ENCODE measurements at regions not wholly inside any gene's neighbourhood (a gene's known extent, or its start where the extent isn't known, plus 50 kb on each side); places are given as distances from the start of the nearest gene placed in this dataset.

- DNase-seq (ENCODE audit: low read depth, low spot score), result peak; percentile 44
Observed at GRCh38 chr10:117936141-117936540, 110.6 kb downstream of the RAB11FIP2 start.

GRCh38 chr10:117936566-117936965, 110.2 kb downstream of the RAB11FIP2 start:
- CTCF ChIA-PET, result no interaction called here
- no peak overlapping the region for H3K4me3 ChIP-seq (ENCODE audit: low read depth, low read length)
- POLR2A ChIA-PET, result no interaction called here
- TF ChIP-seq CTCF (IDR thresholded peaks at IDR 0.05; ENCODE audit: insufficient read depth, low read length, missing control alignments), result no peak
- no peak for DNase-seq (ENCODE audit: low read depth, low spot score)

More at GRCh38 chr10:117936141-117936540, 110.6 kb downstream of the RAB11FIP2 start:
- TF ChIP-seq CTCF (IDR thresholded peaks at IDR 0.05; ENCODE audit: insufficient read depth, low read length, missing control alignments), result no peak
- CTCF ChIA-PET, result no interaction called here
- no peak overlapping the region for H3K4me3 ChIP-seq (ENCODE audit: low read depth, low read length)
- POLR2A ChIA-PET, result no interaction called here

GRCh38 chr10:117936976-117937375, 109.8 kb downstream of the RAB11FIP2 start:
- no peak for TF ChIP-seq CTCF (IDR thresholded peaks at IDR 0.05; ENCODE audit: insufficient read depth, low read length, missing control alignments)
- DNase-seq (ENCODE audit: low read depth, low spot score), result no peak
- ChIA-PET POLR2A (no interaction called here), CTCF (no interaction called here)
- no peak overlapping the region for H3K4me3 ChIP-seq (ENCODE audit: low read depth, low read length)

- TF ChIP-seq CTCF (IDR thresholded peaks at IDR 0.05; ENCODE audit: insufficient read depth, low read length, missing control alignments), result no peak
- CTCF ChIA-PET, result interaction anchor here (0.6 kb wide), 1 partner anchor 36 kb away, joined by 3 read pairs; no protein-coding TSS in a partner anchor
Observed at GRCh38 chr10:117938104-117938503, 108.6 kb downstream of the RAB11FIP2 start.

GRCh38 chr10:117942226-117942625, 104.5 kb downstream of the RAB11FIP2 start:
- POLR2A ChIA-PET, result no interaction called here
- H3K4me3 ChIP-seq (ENCODE audit: low read depth, low read length), result no peak overlapping the region
- CTCF ChIA-PET, result no interaction called here
- no peak for DNase-seq (ENCODE audit: low read depth, low spot score)
- no peak for TF ChIP-seq CTCF (IDR thresholded peaks at IDR 0.05; ENCODE audit: insufficient read depth, low read length, missing control alignments)

More at GRCh38 chr10:117938104-117938503, 108.6 kb downstream of the RAB11FIP2 start:
- DNase-seq (ENCODE audit: low read depth, low spot score), result no peak
- H3K4me3 ChIP-seq (ENCODE audit: low read depth, low read length), result no peak overlapping the region
- POLR2A ChIA-PET, result no interaction called here

GRCh38 chr10:117944676-117945447, 101.9 kb downstream of the RAB11FIP2 start:
- ChIA-PET POLR2A (no interaction called here), CTCF (no interaction called here)
- H3K4me3 ChIP-seq (ENCODE audit: low read depth, low read length), result no peak overlapping the region
- TF ChIP-seq CTCF (IDR thresholded peaks at IDR 0.05; ENCODE audit: insufficient read depth, low read length, missing control alignments), result no peak
- no peak for DNase-seq (ENCODE audit: low read depth, low spot score)

Data from AG04449 (cell line).